H1 (cell line): ENCODE measurements at regions not wholly inside any gene's neighbourhood (a gene's known extent, or its start where the extent isn't known, plus 50 kb on each side); places are given as distances from the start of the nearest gene placed in this dataset.

Experiments
- CTCF ChIA-PET: fragments of 300-600 bp; sonication (Branson Sonifier 250); formaldehyde crosslinking; loops from one replicate; lab custom pipeline; 2021; ENCODE audit not compliant: partially characterized antibody; lab: Charles Lee
- POLR2A ChIA-PET: fragments of 300-600 bp; sonication (Branson Sonifier 250); formaldehyde crosslinking; loops from one replicate; lab custom pipeline; 2021; ENCODE audit warnings: inconsistent platforms; ENCODE audit not compliant: partially characterized antibody; lab: Charles Lee
- DNase-seq, 2 experiments: peaks; one replicate each; pipeline versions ENCODE4 v3.0.0 to v3.0.0-alpha.2; 2010 to 2022; ENCODE audit warnings: low spot score in 2 of 2, low read depth in 1 of 2, mixed read lengths in 1 of 2
- FAIRE-seq: peaks from 2 replicates; lab custom pipeline; 2011; peaks lifted over from hg19 to GRCh38; lab: Jason Lieb, UNC
- H2AFZ ChIP-seq: 2 replicates; pipeline ENCODE4 v1.8.1; 2012; ENCODE audit warnings: low read length, inconsistent platforms
- H2AK5ac ChIP-seq: 2 replicates; pipeline ENCODE4 v1.6.1; 2013; ENCODE audit warnings: low read depth, low read length
- H2BK120ac ChIP-seq: replicated peaks from 2 replicates; pipeline ENCODE3; 2013; ENCODE audit warnings: low read depth, low read length, inconsistent platforms
- H2BK12ac ChIP-seq: 2 replicates; pipeline ENCODE4 v1.6.1; 2013; ENCODE audit warnings: low read depth, low read length
- H2BK15ac ChIP-seq: 2 replicates; pipeline ENCODE4 v1.6.1; 2013; ENCODE audit warnings: low read length
- H2BK20ac ChIP-seq: 2 replicates; pipeline ENCODE4 v1.6.1; 2013; ENCODE audit warnings: low read length
- H2BK5ac ChIP-seq: 2 replicates; pipeline ENCODE4 v1.6.1; 2013; ENCODE audit warnings: low read depth, low read length
- H3K14ac ChIP-seq: 2 replicates; pipeline ENCODE4 v1.6.1; 2013; ENCODE audit warnings: inconsistent platforms; ENCODE audit not compliant: insufficient read length
- H3K18ac ChIP-seq: 2 replicates; pipeline ENCODE4 v1.6.1; 2013; ENCODE audit warnings: low read length; ENCODE audit errors: extremely low read depth
- H3K23ac ChIP-seq: 2 replicates; pipeline ENCODE4 v1.6.1; 2013; ENCODE audit warnings: inconsistent platforms; ENCODE audit not compliant: insufficient read length
- H3K23me2 ChIP-seq: 2 replicates; pipeline ENCODE4 v1.6.1; 2013; ENCODE audit warnings: low read depth, low read length
- H3K27ac ChIP-seq: 2 replicates; pipeline ENCODE4 v1.6.1; 2011; ENCODE audit warnings: low read depth, low read length, inconsistent platforms
- H3K27me3 ChIP-seq, 4 experiments: replicated peaks in 1 of 4; 1 replicate in 1 of 4; 2 replicates in 3 of 4; pipeline versions ENCODE4 v1.6.1 to v1.8.1; 2011 to 2013; ENCODE audit warnings: low read length in 3 of 4, mild to moderate bottlenecking in 3 of 4, inconsistent platforms in 2 of 4, mixed read lengths in 2 of 4, moderate library complexity in 1 of 4; ENCODE audit not compliant: control insufficient read depth in 3 of 4, insufficient read depth in 3 of 4; ENCODE audit errors: extremely low read depth in 1 of 4
- H3K36me3 ChIP-seq, 4 experiments: 2 replicates each; pipeline versions ENCODE4 v1.6.1 to v1.8.1; 2011 to 2013; ENCODE audit warnings: mild to moderate bottlenecking in 4 of 4, low read length in 3 of 4, moderate library complexity in 2 of 4, control low read depth in 1 of 4, inconsistent platforms in 1 of 4; ENCODE audit not compliant: insufficient read depth in 4 of 4, control insufficient read depth in 2 of 4
- H3K4ac ChIP-seq: replicated peaks from 2 replicates; pipeline ENCODE3; 2013; ENCODE audit warnings: low read length, low read depth, mixed read lengths, inconsistent platforms; ENCODE audit not compliant: insufficient read length
- H3K4me1 ChIP-seq, 4 experiments: replicated peaks in 1 of 4; 1 replicate in 1 of 4; 2 replicates in 3 of 4; pipeline versions ENCODE4 v1.6.1 to v1.8.1; 2011 to 2013; ENCODE audit warnings: low read length in 3 of 4, inconsistent platforms in 2 of 4, mixed read lengths in 1 of 4; ENCODE audit not compliant: insufficient read depth in 4 of 4, control insufficient read depth in 3 of 4
- H3K4me2 ChIP-seq, 2 experiments: 2 replicates each; pipeline versions ENCODE4 v1.6.1 to v1.8.1; 2011 to 2013; ENCODE audit warnings: low read depth in 2 of 2, low read length in 2 of 2, control low read depth in 1 of 2, inconsistent platforms in 1 of 2, mild to moderate bottlenecking in 1 of 2; ENCODE audit not compliant: insufficient read depth in 1 of 2
- H3K4me3 ChIP-seq, 4 experiments: fragments of 200-600, 300-600 bp in 1 of 4; sonication (generic), shearing (Covaris generic), sonication (Bioruptor Twin) in 1 of 4; 2 replicates each; pipeline versions ENCODE4 v1.5.1 to v1.8.1; 2011 to 2016; ENCODE audit warnings: low read length in 4 of 4, low read depth in 3 of 4, control low read depth in 2 of 4, inconsistent platforms in 2 of 4, mild to moderate bottlenecking in 2 of 4, mixed read lengths in 1 of 4, moderate library complexity in 1 of 4; ENCODE audit not compliant: insufficient read depth in 2 of 4; ENCODE audit errors: extremely low read depth in 1 of 4
- H3K56ac ChIP-seq: replicated peaks from 2 replicates; pipeline ENCODE3; 2013; ENCODE audit warnings: low read depth, mild to moderate bottlenecking, mixed read lengths, low read length, inconsistent platforms; ENCODE audit not compliant: insufficient read length
- H3K79me1 ChIP-seq: 2 replicates; pipeline ENCODE4 v1.6.1; 2013; ENCODE audit warnings: low read depth, low read length, control low read depth
- H3K79me2 ChIP-seq, 2 experiments: 2 replicates each; pipeline versions ENCODE4 v1.6.1 to v1.8.1; 2012 to 2013; ENCODE audit warnings: low read length in 2 of 2, mild to moderate bottlenecking in 2 of 2, inconsistent platforms in 1 of 2; ENCODE audit not compliant: insufficient read depth in 2 of 2, control insufficient read depth in 1 of 2
- H3K9ac ChIP-seq, 4 experiments: replicated peaks in 1 of 4; 1 replicate in 1 of 4; 2 replicates in 3 of 4; pipeline versions ENCODE4 v1.6.1 to v1.8.1; 2011 to 2013; ENCODE audit warnings: low read depth in 3 of 4, low read length in 3 of 4, control low read depth in 2 of 4, mild to moderate bottlenecking in 2 of 4, moderate library complexity in 2 of 4, inconsistent platforms in 1 of 4; ENCODE audit errors: extremely low read depth in 1 of 4
- H3K9me3 ChIP-seq, 2 experiments: 2 replicates each; pipeline versions ENCODE4 v1.6.1 to v1.8.1; 2012 to 2013; ENCODE audit warnings: mild to moderate bottlenecking in 2 of 2, moderate library complexity in 2 of 2, control low read depth in 1 of 2, inconsistent platforms in 1 of 2, low read depth in 1 of 2, low read length in 1 of 2, mixed read lengths in 1 of 2; ENCODE audit not compliant: insufficient read depth in 2 of 2
- H4K20me1 ChIP-seq, 2 experiments: replicated peaks in 1 of 2; 2 replicates each; pipeline versions ENCODE3 to v1.8.1; 2011 to 2013; ENCODE audit warnings: inconsistent platforms in 2 of 2, low read length in 2 of 2, mild to moderate bottlenecking in 1 of 2; ENCODE audit not compliant: insufficient read depth in 2 of 2, control insufficient read depth in 1 of 2
- H4K5ac ChIP-seq: 2 replicates; pipeline ENCODE4 v1.6.1; 2013; ENCODE audit warnings: low read length, low read depth, mixed read lengths, inconsistent platforms; ENCODE audit not compliant: insufficient read length
- H4K8ac ChIP-seq: 2 replicates; pipeline ENCODE4 v1.8.0; 2013; ENCODE audit warnings: mild to moderate bottlenecking, moderate library complexity, low read length, inconsistent platforms; ENCODE audit not compliant: insufficient read depth; ENCODE audit errors: extremely low read depth
- H4K91ac ChIP-seq: replicated peaks from 2 replicates; pipeline ENCODE3; 2013; ENCODE audit warnings: low read length, mixed read lengths, inconsistent platforms; ENCODE audit not compliant: insufficient read length
- BACH1 ChIP-seq: IDR thresholded peaks from 2 replicates; pipeline ENCODE4 v1.6.1; 2012; ENCODE audit warnings: low read length, improper control_type of control experiment
- EGR1 ChIP-seq: IDR thresholded peaks from 2 replicates; pipeline ENCODE4 v1.6.1; 2011; ENCODE audit warnings: low read depth, low read length, borderline replicate concordance
- FOSL1 ChIP-seq: IDR thresholded peaks from 2 replicates; pipeline ENCODE4 v1.6.1; 2011; ENCODE audit warnings: mild to moderate bottlenecking, low read depth, low read length, moderate library complexity; ENCODE audit not compliant: insufficient read depth
- NRF1 ChIP-seq: IDR thresholded peaks from 2 replicates; pipeline ENCODE4 v1.6.1; 2011; ENCODE audit warnings: mild to moderate bottlenecking, low read depth, low read length, improper control_type of control experiment
- RAD21 ChIP-seq, 2 experiments: IDR thresholded peaks in 1 of 2; conservative IDR thresholded peaks in 1 of 2; 2 replicates each; pipeline ENCODE4 v1.6.1; 2011; ENCODE audit warnings: low read depth in 2 of 2, low read length in 2 of 2, improper control_type of control experiment in 1 of 2, inconsistent platforms in 1 of 2, mild to moderate bottlenecking in 1 of 2, moderate library complexity in 1 of 2
- TAF1 ChIP-seq: IDR thresholded peaks from 2 replicates; pipeline ENCODE4 v1.6.1; 2011; ENCODE audit warnings: mild to moderate bottlenecking, low read depth, low read length
- WGBS, 2 experiments: shearing (Covaris generic) in 1 of 2; methylation state at CpG; one replicate each; pipeline versions ENCODE4 v1.1.6 to v1.1.7; 2013 to 2015; ENCODE audit warnings: low lambda C conversion rate in 2 of 2, mixed read lengths in 2 of 2, inconsistent platforms in 1 of 2, low coverage in 1 of 2, missing lambda C conversion rate in 1 of 2; ENCODE audit not compliant: insufficient replicate concordance in 2 of 2, insufficient coverage in 1 of 2, insufficient read length in 1 of 2; ENCODE audit errors: extremely low coverage in 1 of 2, missing lambda C conversion rate in 1 of 2; 5-methylcytosine and 5-hydroxymethylcytosine counted together

DNA sequence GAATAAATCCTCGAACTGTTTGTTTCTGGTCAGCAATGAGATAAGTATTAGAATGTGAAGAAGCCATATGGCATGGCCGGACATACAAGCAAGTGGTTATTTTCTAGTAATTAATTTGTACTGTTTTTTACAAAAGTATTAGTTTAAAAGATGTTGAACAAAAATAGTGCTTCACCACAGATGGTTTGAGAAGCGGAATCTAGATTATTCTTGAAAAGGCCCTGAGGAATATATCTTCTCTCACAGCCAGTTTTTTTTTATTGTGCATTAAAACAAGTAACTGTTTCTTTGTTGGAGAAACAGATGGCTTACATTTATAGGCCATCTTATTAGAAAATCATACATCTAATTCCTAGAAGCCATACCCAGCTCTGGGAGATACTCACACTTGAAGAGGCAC is 153.3 kb downstream of the TMEM26 start:
- WGBS, 2 experiments, result 94% methylated on average over 3 of the region's 3 CpGs; no CpG with 5 or more reads in 1 of the 2 experiments
- no peak overlapping the region for H3K27ac ChIP-seq

More for the DNA sequence above, 153.3 kb downstream of the TMEM26 start:
- Histone ChIP-seq H3K18ac (no peak overlapping the region), H3K23me2 (no peaks in the 10 kb centered on the region), H3K4me1 (no peaks in the 10 kb centered on the region), H3K36me3 (no peaks in the 10 kb centered on the region), H2AK5ac (no peak overlapping the region), H2BK120ac (no peak overlapping the region), H3K79me1 (no peaks in the 10 kb centered on the region), H2AFZ (no peak overlapping the region), H4K8ac (no peak overlapping the region), H4K5ac (no peak overlapping the region), H3K79me2 (no peaks in the 10 kb centered on the region), H2BK15ac (no peak overlapping the region), H3K14ac (no peak overlapping the region), H3K9ac (no peak overlapping the region), H3K27me3 (no peaks in the 10 kb centered on the region), H3K4ac (no peak overlapping the region), H3K4me2 (no peak overlapping the region), H4K91ac (no peak overlapping the region), H2BK20ac (no peak overlapping the region), H3K9me3 (peaks cover 0 to 4% of the 10 kb centered on the region in 2 experiments; a peak in 1 of 4 replicates), H4K20me1 (no peaks in the 10 kb centered on the region), H3K23ac (no peak overlapping the region), H2BK5ac (no peak overlapping the region), H3K56ac (no peak overlapping the region), H2BK12ac (no peak overlapping the region), H3K4me3 (no peak overlapping the region)
- no peak for FAIRE-seq
- DNase-seq, result no peak
- TF ChIP-seq TAF1 (no peak), BACH1 (no peak), FOSL1 (no peak), RAD21 (IDR thresholded peaks at IDR 0.05 in 1 of 2, conservative IDR thresholded peaks at IDR 0.05 in 1 of 2; ENCODE audit: low read depth in 2 of 2, low read length in 2 of 2) (no peak), EGR1 (no peak), NRF1 (no peak)
- ChIA-PET CTCF (no interaction called here), POLR2A (no interaction called here)
